ENCODE measurements at regions not wholly inside any gene's neighbourhood (a gene's known extent, or its start where the extent isn't known, plus 50 kb on each side); places are given as distances from the start of the nearest gene placed in this dataset.

GRCh38 chr18:71301596-71301995 lies 1012.8 kb downstream of the SOCS6 start:
- TF ChIP-seq FOXM1 (IDR thresholded peaks at IDR 0.05; ENCODE audit: borderline replicate concordance) (no peak), CTBP1 (IDR thresholded peaks at IDR 0.05; ENCODE audit: borderline replicate concordance) (no peak)
